Left lobe of liver (tissue), 2 donors: ENCODE measurements at regions not wholly inside any gene's neighbourhood (a gene's known extent, or its start where the extent isn't known, plus 50 kb on each side); places are given as distances from the start of the nearest gene placed in this dataset.
"Not testable (repeated sequence)": the region's sequence is repeated elsewhere in the genome, so short reads cannot be mapped to it uniquely, and the experiment has no call there.

ENCODE experiments used
- ATAC-seq: fragments of 200-7000 bp; cut with Tn5 transposase; one replicate; pipeline ENCODE4 v1.9.1; 2020; ENCODE audit warnings: mild to moderate bottlenecking, moderate library complexity
- DNase-seq: peaks from one replicate; pipeline ENCODE4 v3.0.0-alpha.2; 2020; ENCODE audit warnings: low spot score
- donor health status: DM: no; HTN: no; CAD: no; lungs with moderate emphysema.
- donor health status: DM: no; HTN: yes; CAD: no.

DNA sequence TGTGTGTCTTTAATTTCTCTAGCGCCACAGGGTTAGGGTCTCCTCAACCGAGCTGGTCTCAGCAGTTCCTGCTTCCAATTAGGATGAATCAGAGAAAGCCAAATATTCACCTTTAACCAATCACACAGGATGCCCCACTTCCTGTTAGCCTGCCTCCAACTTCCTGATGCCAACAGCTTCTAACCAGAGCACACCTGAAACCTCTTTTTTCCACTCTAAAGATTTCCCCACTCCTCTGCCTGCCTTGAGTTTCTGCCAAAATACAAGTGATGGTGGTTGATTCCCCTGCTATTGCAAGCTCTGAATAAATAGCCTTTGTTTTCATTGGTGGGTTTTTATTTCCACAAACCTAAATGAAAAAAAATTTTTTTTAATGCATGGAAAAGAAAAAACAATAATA, 144.7 kb upstream of the UST start:
- DNase-seq (no peak), ATAC-seq (no peak)

GRCh38 chr6:148608199-148608951, 138.5 kb upstream of the UST start:
- ATAC-seq (peak; percentile 60), DNase-seq (no peak)

- ATAC-seq (peak; percentile 60), DNase-seq (no peak)
Measured at GRCh38 chr6:148611213-148611612, 135.6 kb upstream of the UST start.

DNA sequence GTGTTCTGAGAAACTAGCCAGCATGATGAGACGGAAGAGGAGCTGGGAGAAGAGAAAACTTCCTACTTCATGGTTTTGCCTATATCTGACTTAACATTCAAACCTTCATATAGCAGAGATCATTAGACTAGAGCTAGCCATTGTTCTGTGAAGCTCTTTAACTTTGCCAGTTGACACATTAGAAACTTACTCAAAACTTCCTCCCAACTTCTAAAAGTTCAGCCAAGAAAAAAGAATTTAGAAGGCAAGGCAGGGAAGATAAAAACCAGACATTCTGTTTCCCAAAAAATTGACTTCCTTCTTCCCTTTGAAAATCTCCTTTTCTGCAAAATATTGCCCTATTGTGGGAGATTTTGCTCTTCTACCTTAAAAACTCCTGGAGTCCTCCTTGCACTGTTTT, 134.8 kb upstream of the UST start:
- ATAC-seq (no peak), DNase-seq (no peak)

GRCh38 chr6:148614602-148615001, 132.2 kb upstream of the UST start:
- no peak for ATAC-seq
- DNase-seq, result no peak

DNA sequence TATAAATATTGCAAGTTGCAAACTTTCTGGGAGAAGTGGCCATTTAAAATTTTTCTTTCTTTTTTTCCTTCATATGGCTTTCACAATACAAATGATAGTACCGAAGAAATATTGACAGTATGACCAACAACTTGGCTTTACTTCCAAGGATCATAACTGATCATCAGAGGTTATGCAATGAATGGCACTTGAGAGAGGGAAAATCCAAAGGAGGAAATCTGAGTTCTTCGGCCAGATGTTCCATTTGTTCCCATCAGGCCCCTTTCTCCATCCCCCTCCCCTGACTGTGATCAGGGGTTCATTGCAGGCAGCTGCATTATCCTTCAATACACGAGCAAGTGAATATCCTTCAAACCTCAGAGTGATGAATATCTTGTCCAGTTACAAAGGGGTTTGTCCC, 130.0 kb upstream of the UST start:
- ATAC-seq, result no peak

GRCh38 chr6:148617530-148617929, 129.3 kb upstream of the UST start:
- DNase-seq (no peak), ATAC-seq (no peak)

More for the DNA sequence above, 130.0 kb upstream of the UST start:
- no peak for DNase-seq

- DNase-seq, result no peak
- no peak for ATAC-seq
Measured at GRCh38 chr6:148619891-148620290, 126.9 kb upstream of the UST start.

GRCh38 chr6:148620579-148621298, 126.1 kb upstream of the UST start:
- DNase-seq (no peak), ATAC-seq (no peak)

- ATAC-seq (no peak), DNase-seq (no peak)
Measured at GRCh38 chr6:148625609-148626008, 121.2 kb upstream of the UST start.

DNA sequence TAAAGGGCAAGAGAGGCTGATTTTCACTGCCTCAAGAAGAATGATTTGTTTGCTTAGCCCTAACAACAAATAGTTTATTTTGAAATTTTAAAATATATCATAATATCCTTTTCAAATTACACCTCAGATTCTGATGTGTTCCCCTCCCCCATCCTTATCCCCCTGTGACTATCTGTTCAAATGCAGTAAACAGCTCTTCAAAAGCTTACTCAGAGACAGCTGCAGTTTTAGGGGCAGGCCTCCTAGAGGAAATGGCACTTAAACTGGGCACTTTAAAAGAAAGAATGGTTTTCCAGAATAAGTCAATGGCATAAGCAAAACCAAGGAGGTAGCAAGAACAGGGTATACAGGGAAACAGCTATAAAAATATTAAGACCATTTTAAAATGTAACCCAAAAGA, 118.6 kb upstream of the UST start:
- DNase-seq, result no peak
- no peak for ATAC-seq

GRCh38 chr6:148629181-148629580, 117.6 kb upstream of the UST start:
- no peak for ATAC-seq
- DNase-seq, result no peak

GRCh38 chr6:148629592-148630465, 117.0 kb upstream of the UST start:
- DNase-seq (no peak), ATAC-seq (no peak)

GRCh38 chr6:148635070-148635743, 111.6 kb upstream of the UST start:
- ATAC-seq, result no peak
- no peak for DNase-seq

DNA sequence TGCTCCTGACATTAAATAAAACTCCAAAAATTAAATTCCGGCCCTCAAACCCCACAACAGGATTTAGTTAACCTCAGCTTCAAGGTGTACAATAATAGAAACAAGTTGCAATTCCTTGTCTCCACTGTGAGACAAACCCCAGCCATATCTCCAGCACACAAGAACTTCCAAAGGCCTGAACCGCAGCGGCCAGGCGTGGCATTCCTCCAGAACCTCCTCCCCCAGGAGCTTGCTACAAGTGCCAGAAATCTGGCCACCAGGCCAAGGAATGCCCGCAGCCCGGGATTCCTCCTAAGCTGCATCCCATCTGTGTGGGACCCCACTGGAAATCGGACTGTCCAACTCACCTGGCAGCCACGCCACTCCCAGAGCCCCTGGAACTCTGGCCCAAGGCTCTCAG, 105.0 kb upstream of the UST start:
- not testable (repeated sequence) for DNase-seq, ATAC-seq

- ATAC-seq, DNase-seq: not testable (repeated sequence)
Measured at GRCh38 chr6:148643208-148643607, 103.6 kb upstream of the UST start.

DNA sequence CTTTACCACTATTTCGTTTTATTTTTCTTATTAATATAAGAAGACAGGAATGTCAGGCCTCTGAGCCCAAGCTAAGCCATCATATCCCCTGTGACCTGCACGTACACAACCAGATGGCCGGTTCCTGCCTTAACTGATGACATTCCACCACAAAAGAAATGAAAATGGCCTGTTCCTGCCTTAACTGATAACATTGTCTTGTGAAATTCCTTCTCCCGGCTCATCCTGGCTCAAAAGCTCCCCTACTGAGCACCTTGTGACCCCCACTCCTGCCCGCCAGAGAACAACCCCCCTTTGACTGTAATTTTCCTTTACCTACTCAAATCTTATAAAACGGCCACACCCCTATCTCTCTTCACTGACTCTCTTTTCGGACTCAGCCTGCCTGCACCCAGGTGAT, 101.8 kb upstream of the UST start:
- ATAC-seq, DNase-seq: not testable (repeated sequence)

GRCh38 chr6:148648754-148649453, 97.9 kb upstream of the UST start:
- DNase-seq (no peak), ATAC-seq (peak; percentile 32)

GRCh38 chr6:148649454-148649963, 97.3 kb upstream of the UST start:
- ATAC-seq (no peak), DNase-seq (no peak)

DNA sequence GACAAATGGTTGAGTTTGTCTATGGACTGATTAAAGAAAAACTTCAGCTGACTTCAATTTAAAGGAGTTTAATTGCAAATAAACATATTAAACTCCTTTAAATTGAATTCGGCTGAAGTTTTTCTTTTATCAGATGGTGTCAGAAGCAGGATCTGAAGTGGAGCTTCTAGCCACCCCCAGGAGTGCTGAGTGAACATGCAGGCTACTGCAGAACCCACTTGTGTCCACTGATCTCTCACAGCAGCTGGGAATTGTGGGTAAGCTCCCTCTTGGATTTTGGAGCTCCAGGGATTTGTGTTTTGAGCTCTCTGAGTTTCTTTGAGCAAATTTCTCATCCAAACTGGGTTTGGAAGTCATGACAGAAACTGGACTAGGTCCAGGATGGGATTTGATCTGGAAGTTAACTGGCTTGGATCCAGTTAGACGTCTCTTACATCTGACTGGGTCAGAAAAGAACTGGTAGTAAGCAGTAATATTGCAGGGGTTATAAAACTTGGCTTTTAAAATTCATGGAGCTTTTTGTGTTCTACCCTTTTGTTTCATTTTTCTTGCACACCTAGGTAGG, 95.8 kb upstream of the UST start:
- DNase-seq, result no peak
- ATAC-seq, result no peak
